Activated naive CD8-positive, alpha-beta T cell treated with anti-CD3 and anti-CD28 coated beads, Interleukin-2, amount 10 ng/mL, durations not matched to agents 7 days and 5 days (primary cell): ENCODE measurements at regions not wholly inside any gene's neighbourhood (a gene's known extent, or its start where the extent isn't known, plus 50 kb on each side); places are given as distances from the start of the nearest gene placed in this dataset.

Experiments used
- ATAC-seq: fragments of 150-1000 bp; cut with Tn5 transposase; one replicate; pipeline ENCODE4 v1.10.0; 2021; ENCODE audit warnings: low read depth, moderate library complexity
- POLR2A ChIA-PET: fragments of 350-600 bp; sonication (Branson Sonifier 250); formaldehyde crosslinking; loops from one replicate; lab custom pipeline; 2021; ENCODE audit warnings: antibody characterized with exemption; lab: Charles Lee
- DNase-seq: peaks from one replicate; pipeline ENCODE4 v3.0.0; 2021
- H3K27ac Mint-ChIP-seq: one replicate; pipeline ENCODE4 v1.8.0; 2022; ENCODE audit warnings: mild to moderate bottlenecking, mixed read lengths
- H3K27me3 Mint-ChIP-seq: one replicate; pipeline ENCODE4 v1.8.0; 2022; ENCODE audit warnings: mild to moderate bottlenecking, moderate library complexity, mixed read lengths
- H3K36me3 Mint-ChIP-seq: one replicate; pipeline ENCODE4 v1.8.0; 2021; ENCODE audit warnings: mild to moderate bottlenecking, mixed read lengths
- H3K4me1 Mint-ChIP-seq: one replicate; pipeline ENCODE4 v1.8.0; 2021; ENCODE audit warnings: mixed read lengths
- H3K4me3 Mint-ChIP-seq: one replicate; pipeline ENCODE4 v1.8.0; 2022; ENCODE audit warnings: mild to moderate bottlenecking, moderate library complexity, mixed read lengths
- H3K9me3 Mint-ChIP-seq: one replicate; pipeline ENCODE4 v1.8.0; 2021; ENCODE audit warnings: mixed read lengths

DNA sequence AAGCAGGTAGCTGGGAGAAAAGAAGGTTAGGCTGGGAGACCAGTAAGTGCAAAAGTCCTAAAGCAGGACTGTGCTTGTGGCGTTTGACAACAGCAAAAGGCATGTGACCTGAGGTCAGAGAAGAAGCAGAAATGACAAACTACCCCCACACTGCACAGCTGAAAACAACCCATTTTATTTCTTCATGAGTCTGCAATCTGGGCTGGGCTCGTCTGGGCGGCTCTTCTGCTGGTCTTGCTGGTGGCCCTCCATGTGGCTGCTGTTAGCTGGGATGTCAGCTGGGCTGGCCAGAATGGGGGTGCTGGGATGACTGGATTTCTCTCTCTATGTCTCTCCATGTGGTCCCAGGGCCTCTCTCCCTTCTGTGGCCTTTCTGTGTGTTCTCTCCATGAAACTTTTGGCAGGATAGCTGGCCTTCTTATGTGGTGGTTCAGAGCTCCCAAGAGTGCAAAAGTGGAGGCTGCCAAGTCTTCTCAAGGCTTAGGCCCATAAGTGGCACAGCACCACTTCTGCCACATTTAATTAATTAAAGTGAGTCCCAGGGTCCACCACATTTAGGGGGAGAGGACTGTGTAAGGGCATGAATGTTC lies 128.6 kb downstream of the RIPK4 start:
- Mint-ChIP-seq H3K36me3 (no peaks in the 10 kb centered on the region), H3K4me3 (no peak overlapping the region), H3K4me1 (no peaks in the 10 kb centered on the region), H3K9me3 (no peaks in the 10 kb centered on the region), H3K27me3 (peaks cover 21% of the 10 kb centered on the region), H3K27ac (no peak overlapping the region)
- ATAC-seq = no peak
- DNase-seq = no peak
- POLR2A ChIA-PET = no interaction called here

DNA sequence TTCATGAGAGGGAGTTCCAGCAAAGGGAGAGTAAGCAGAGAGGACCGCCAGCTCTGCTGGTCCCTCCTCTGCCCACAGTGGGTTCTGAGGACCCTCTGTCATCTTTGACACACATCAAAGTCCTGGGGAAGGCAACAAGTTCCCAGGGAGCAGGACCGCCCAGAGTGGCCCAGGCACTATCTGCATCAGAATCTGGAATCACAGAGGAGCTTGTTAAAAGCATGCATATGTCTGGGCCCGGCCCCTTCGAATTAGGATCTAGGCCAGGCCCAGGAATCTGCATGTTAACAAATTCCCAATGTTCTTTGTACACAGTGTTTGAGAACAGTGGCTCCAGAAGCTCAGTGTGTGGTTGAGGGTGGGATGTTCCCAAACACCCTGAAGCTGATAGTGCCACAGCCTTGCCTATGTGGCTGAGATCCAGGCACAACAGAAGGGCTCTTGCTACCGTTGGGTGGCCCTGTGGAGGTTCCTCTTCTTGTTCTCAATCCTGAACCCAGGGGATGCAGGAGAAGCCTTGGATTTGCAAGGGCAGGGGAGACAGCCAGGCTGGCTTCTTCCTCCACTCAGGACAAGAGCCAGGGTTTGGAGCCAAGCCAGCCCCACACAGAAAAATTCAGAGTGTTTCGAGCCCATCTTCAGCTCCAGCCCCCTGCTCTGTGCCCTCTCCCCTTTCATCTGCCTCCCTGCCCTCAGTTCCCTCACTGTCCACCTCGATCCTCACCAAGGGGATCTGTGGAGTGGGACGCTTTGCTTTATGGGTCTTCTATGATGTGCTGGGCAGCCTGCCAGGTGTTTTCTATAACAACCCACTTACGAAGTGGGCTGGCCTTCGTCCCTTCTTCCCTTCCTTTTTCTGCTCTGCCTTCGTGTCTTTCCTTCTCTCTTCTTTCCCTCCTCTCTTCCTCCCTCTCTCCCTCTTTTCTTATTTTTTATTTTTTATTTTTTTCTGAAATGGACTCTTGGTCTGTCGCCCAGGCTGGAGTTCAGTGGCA lies 129.0 kb upstream of the TMPRSS2 start:
- peaks cover 15% of the 10 kb centered on the region for H3K27me3 Mint-ChIP-seq
- POLR2A ChIA-PET = no interaction called here
- no peak overlapping the region for H3K27ac Mint-ChIP-seq
- H3K4me3 Mint-ChIP-seq = no peak overlapping the region
- no peaks in the 10 kb centered on the region for H3K4me1 Mint-ChIP-seq
- no peak for DNase-seq
- no peaks in the 10 kb centered on the region for H3K9me3 Mint-ChIP-seq
- ATAC-seq = no peak
- H3K36me3 Mint-ChIP-seq = no peaks in the 10 kb centered on the region

DNA sequence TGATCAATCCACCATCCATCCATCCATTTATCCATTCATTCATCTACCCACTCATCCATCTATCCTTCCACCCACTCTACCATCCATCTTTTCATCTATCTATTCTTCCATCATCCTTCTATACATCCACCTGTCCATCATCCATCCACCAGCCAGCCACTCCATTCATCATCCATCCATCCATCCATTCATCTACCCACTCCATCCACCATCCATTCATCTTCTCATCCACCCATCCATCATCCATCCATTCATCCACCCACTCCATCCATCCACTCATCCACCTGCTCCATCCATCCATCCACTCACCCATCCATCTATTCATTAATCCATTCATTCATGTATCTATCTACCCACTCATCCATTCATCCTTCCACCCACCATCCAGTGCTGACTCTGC lies 127.9 kb upstream of the TMPRSS2 start:
- peaks cover 5% of the 10 kb centered on the region for H3K27me3 Mint-ChIP-seq
- no peak for ATAC-seq
- H3K36me3 Mint-ChIP-seq = no peaks in the 10 kb centered on the region
- H3K27ac Mint-ChIP-seq = no peak overlapping the region
- H3K4me3 Mint-ChIP-seq = no peak overlapping the region
- H3K9me3 Mint-ChIP-seq = no peaks in the 10 kb centered on the region
- no peaks in the 10 kb centered on the region for H3K4me1 Mint-ChIP-seq
- POLR2A ChIA-PET = no interaction called here
- DNase-seq = no peak

DNA sequence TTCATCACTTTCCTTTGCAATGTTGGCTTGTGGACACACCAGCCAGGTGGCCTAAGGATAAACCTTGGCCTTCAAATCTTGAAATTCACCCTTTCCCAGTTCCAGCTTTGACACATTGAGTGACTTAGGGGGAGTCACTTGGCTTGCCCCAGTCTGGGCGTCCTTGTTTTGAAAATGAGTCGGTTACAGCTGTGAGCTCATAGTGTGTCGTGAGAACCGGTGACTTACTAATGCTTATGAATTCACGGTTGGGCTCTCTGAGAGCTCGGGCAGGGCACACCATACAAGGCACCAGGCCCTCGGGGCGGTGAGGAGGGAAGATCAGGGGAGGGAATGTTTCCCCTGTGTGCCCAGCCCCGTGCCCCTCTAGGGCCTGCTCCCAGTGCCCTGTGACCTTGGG lies 126.9 kb upstream of the TMPRSS2 start:
- DNase-seq (no peak), ATAC-seq (no peak)
- H3K4me3 Mint-ChIP-seq = no peak overlapping the region
- POLR2A ChIA-PET = no interaction called here
- no peak overlapping the region for H3K27ac Mint-ChIP-seq
- peaks cover 5% of the 10 kb centered on the region for H3K27me3 Mint-ChIP-seq
- no peaks in the 10 kb centered on the region for H3K36me3 Mint-ChIP-seq
- H3K4me1 Mint-ChIP-seq = no peaks in the 10 kb centered on the region
- no peaks in the 10 kb centered on the region for H3K9me3 Mint-ChIP-seq

DNA sequence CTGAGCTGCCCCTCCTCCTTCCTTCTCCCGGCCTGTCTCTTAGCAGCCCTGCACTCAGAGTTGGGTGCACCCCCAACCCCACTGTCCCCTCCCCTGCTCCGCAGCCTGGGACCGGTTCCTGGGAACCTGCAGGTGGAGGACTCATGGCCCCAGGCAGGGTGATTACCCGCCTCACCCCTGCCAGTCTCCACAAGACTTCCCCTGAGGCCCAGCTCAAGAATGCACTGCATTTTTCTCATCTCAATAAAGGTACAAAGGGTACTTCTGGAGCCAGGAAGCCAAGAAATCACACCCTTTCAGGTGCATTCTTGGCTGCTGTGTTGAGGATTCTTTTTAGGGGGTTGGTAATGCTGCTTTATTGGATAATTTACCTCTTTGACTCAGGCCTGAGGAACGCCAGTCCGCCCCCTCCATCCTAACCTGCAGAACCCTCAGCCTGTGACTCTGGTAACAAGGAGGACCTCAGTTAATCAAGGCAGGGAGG lies 126.3 kb upstream of the TMPRSS2 start:
- no peak for DNase-seq
- no peak for ATAC-seq
- Mint-ChIP-seq H3K4me3 (no peak overlapping the region), H3K9me3 (no peaks in the 10 kb centered on the region), H3K27me3 (peaks cover 5% of the 10 kb centered on the region), H3K4me1 (no peaks in the 10 kb centered on the region), H3K27ac (no peak overlapping the region), H3K36me3 (no peaks in the 10 kb centered on the region)
- POLR2A ChIA-PET = no interaction called here

DNA sequence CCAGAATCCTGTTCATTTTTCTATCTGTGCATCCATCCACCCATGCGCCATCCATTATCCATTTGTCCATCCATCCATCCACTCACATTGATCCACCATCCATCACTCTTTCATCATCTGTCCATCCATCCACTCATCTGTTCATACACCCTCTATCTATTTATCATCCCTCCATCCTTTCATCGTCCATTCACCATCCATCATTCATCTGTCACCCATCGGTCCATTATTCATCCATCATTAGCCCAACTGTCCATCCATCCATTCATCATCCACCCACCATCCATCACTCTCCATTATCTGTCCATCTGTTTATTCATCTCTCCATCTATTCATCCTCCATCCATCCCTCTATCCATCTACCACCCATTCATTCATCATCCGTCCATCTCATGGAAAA lies 125.7 kb upstream of the TMPRSS2 start:
- DNase-seq (no peak), ATAC-seq (no peak)
- no peak overlapping the region for H3K27ac Mint-ChIP-seq
- no peaks in the 10 kb centered on the region for H3K36me3 Mint-ChIP-seq
- no peak overlapping the region for H3K4me3 Mint-ChIP-seq
- peaks cover 5% of the 10 kb centered on the region for H3K27me3 Mint-ChIP-seq
- POLR2A ChIA-PET = no interaction called here
- no peaks in the 10 kb centered on the region for H3K4me1 Mint-ChIP-seq
- H3K9me3 Mint-ChIP-seq = no peaks in the 10 kb centered on the region

DNA sequence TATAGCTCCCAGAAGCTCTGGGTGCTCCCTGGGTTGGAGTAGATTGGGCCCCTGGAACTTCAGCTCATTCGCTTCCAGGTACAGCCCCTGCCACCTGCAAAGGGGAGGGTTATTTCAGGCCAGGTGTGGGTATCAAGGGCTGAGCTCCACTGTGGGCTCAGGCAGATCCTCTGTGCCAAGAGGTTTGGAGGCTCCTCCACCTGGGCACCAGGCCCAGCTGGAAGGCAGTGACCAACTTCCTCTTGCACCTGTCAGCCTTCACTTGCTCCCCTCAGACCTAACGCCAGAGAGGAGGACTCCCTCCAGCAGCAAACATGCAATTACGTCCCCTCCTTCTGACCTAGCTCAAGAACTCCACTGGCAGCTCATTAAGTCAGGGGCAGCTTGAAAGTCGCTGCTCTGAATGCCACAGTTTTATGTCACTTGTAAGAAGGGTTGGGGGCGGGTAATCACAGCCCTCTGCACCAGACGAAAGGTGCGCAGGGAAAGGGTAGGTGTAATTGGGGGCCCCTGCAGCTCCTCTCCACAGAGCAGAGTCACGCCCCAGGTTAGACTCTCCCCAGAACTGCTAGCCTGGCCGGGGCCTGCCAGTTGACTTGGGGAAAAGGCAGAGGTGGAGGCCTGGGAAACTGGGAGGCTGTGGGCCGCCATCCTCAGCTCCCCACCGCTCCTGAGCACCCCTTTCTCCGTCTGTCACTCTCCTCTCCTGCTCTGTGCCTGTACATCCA lies 125.0 kb upstream of the TMPRSS2 start:
- no peak overlapping the region for H3K27ac Mint-ChIP-seq
- no peaks in the 10 kb centered on the region for H3K9me3 Mint-ChIP-seq
- H3K4me3 Mint-ChIP-seq = no peak overlapping the region
- no peak for ATAC-seq
- no peak for DNase-seq
- no peaks in the 10 kb centered on the region for H3K4me1 Mint-ChIP-seq
- H3K27me3 Mint-ChIP-seq = peaks cover 5% of the 10 kb centered on the region
- H3K36me3 Mint-ChIP-seq = no peaks in the 10 kb centered on the region
- POLR2A ChIA-PET = no interaction called here

DNA sequence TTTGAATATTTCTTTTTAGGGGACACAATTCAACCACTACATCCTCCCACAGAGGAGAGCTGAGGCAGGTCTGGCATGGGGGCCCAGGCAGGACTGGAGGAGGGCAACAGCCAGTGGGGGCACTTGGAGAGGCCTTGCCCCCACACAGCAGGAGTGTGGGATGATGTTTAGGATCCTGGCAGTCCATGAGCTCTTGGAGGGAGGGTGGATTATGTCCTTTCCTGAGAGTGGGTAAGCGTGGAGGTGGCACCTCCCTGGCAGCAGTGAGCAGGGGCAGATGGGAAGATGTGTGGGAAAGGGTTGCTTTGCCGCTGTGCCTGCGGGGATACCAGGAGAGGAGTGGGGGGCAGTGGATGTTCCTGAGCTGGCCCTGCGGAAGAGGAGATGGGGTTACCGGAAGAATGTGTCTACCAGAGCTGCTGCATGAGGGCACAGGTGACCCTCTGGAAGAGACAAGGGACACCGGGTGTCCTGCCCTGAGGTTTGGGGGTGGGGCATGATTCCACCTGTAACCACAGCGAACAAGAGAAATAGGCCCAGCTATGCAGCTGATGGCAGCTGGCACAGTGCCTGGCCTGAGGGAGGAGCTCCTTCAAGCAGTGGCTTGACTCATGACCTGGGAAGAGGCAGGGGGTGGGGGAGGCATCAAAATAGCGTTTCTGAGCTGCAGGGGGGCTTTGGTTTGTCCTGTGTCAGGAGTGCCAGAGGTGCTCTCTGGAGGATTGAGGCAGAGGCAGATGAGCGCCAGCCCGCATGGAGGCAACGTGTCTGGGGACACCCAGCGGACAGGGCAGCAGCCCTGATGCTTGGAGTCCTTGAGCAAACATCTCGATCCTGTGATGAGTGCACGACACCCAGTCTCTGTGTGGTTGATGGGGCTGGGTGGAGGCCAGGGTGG lies 123.9 kb upstream of the TMPRSS2 start:
- DNase-seq (no peak), ATAC-seq (no peak)
- no peaks in the 10 kb centered on the region for H3K36me3 Mint-ChIP-seq
- no peaks in the 10 kb centered on the region for H3K9me3 Mint-ChIP-seq
- no peak overlapping the region for H3K4me3 Mint-ChIP-seq
- H3K27ac Mint-ChIP-seq = no peak overlapping the region
- H3K4me1 Mint-ChIP-seq = no peaks in the 10 kb centered on the region
- peaks cover 5% of the 10 kb centered on the region for H3K27me3 Mint-ChIP-seq
- POLR2A ChIA-PET = no interaction called here

DNA sequence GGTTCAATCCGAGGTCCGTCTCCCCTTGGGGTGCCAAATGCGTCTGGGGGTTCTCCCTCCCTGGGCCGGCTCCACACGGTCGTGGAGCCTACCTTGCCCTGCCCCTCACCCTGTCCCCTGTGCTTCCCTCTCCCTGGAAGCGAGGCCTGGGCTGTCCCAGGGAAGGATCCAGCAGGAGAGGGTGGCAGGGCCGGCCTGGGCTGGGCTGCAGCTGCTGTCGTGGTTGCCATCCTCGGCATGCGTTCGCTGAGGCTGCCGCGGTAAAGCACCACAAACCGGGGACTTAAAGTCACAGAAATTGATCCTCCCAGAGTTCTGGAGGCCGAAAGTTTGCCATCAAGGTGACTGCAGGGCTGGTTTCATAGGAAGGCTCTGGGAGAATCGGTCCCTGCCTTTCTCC lies 123.0 kb upstream of the TMPRSS2 start:
- no peaks in the 10 kb centered on the region for H3K9me3 Mint-ChIP-seq
- ATAC-seq (no peak), DNase-seq (no peak)
- peaks cover 5% of the 10 kb centered on the region for H3K27me3 Mint-ChIP-seq
- POLR2A ChIA-PET = no interaction called here
- no peaks in the 10 kb centered on the region for H3K36me3 Mint-ChIP-seq
- H3K4me3 Mint-ChIP-seq = no peak overlapping the region
- no peaks in the 10 kb centered on the region for H3K4me1 Mint-ChIP-seq
- H3K27ac Mint-ChIP-seq = no peak overlapping the region

DNA sequence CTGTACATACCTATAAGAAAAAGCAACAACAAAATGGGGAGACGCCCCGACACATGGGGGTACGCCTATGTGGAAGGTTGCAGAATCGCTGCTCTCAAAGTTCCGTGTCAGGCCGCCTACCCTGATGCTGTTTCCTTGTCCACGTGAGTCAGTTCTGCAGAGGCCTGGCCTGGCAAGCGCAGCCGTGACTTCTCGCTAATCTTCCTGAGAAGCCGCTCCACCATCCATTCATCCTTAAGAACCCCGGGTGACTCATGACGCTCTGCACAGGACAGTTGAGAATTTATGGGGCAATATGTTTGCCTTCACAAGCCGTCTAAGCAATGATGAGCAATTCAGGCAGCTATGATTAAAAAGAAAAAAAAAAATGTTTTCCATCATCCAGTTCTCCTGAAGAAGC lies 122.3 kb upstream of the TMPRSS2 start:
- Mint-ChIP-seq H3K4me3 (no peak overlapping the region), H3K27ac (no peak overlapping the region), H3K9me3 (no peaks in the 10 kb centered on the region), H3K36me3 (no peaks in the 10 kb centered on the region), H3K27me3 (peaks cover 10% of the 10 kb centered on the region), H3K4me1 (no peaks in the 10 kb centered on the region)
- DNase-seq = no peak
- POLR2A ChIA-PET = no interaction called here
- ATAC-seq = no peak

DNA sequence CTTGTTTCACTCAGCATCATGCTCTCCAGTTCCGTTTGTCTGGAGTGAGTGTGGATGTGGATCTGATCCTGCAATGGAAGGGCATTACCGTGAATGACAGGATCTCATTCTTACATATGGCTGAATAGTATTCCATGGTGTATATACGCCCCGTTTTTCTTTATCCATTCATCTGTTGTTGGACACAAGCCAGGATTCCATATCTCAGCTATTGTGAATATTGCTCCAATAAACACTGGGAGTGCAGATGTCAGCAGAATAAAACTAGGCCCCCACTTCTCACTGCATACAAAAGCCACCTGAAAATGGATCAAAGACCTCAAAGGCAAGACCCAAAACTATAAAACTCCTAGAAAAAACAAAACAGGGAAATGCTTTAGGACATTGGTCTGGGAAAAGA lies 120.3 kb upstream of the TMPRSS2 start:
- peaks cover 7% of the 10 kb centered on the region for H3K27me3 Mint-ChIP-seq
- DNase-seq (no peak), ATAC-seq (no peak)
- POLR2A ChIA-PET = no interaction called here
- no peak overlapping the region for H3K27ac Mint-ChIP-seq
- H3K9me3 Mint-ChIP-seq = no peaks in the 10 kb centered on the region
- H3K4me1 Mint-ChIP-seq = no peaks in the 10 kb centered on the region
- H3K36me3 Mint-ChIP-seq = no peaks in the 10 kb centered on the region
- no peak overlapping the region for H3K4me3 Mint-ChIP-seq

DNA sequence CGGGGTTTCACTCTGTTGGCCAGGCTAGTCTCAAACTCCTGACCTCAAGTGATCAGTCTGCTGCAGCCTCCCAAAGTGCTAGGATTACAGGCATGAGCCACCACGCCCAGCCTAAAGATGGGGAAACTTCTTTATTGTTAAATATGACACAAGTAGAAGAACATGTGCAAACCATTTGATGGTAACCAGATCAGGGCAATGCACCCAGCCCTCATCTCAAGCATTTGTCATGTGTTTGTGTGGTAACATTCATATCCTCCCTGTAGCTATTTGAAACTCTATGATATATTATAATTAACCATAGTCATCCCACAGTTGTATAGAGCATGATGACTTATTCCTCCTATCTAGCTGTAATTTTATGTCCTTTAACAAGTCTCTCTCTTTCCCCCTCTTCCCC lies 119.5 kb upstream of the TMPRSS2 start:
- Mint-ChIP-seq H3K36me3 (no peaks in the 10 kb centered on the region), H3K4me1 (no peaks in the 10 kb centered on the region), H3K4me3 (no peak overlapping the region), H3K27ac (no peak overlapping the region), H3K9me3 (no peaks in the 10 kb centered on the region), H3K27me3 (peaks cover 7% of the 10 kb centered on the region)
- ATAC-seq (no peak), DNase-seq (no peak)
- POLR2A ChIA-PET = no interaction called here

DNA sequence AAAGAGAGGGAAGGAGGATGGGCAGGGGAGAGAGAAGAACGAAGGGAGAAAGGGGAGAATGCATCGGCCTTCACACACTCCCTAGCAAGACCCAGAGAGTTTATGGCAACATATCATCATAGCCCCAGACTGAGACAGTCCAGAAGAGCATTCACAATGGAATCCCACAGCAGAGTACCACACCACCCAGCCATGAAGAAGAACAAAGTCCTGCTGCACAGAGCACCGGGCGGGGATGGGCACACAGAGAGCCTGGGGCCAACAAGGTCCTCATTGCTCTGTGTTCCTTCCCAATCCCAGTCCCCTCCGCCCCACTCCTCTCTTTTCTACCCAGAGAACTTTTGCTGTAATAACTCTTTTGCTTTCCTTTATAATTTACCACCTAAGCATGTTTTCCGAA lies 118.1 kb upstream of the TMPRSS2 start:
- no peak for DNase-seq
- H3K9me3 Mint-ChIP-seq = no peaks in the 10 kb centered on the region
- POLR2A ChIA-PET = no interaction called here
- H3K27me3 Mint-ChIP-seq = peaks cover 11% of the 10 kb centered on the region
- no peak overlapping the region for H3K4me3 Mint-ChIP-seq
- no peak overlapping the region for H3K27ac Mint-ChIP-seq
- H3K36me3 Mint-ChIP-seq = no peaks in the 10 kb centered on the region
- no peak for ATAC-seq
- no peaks in the 10 kb centered on the region for H3K4me1 Mint-ChIP-seq
